H1 (cell line): ENCODE measurements at regions not wholly inside any gene's neighbourhood (a gene's known extent, or its start where the extent isn't known, plus 50 kb on each side); places are given as distances from the start of the nearest gene placed in this dataset.

ENCODE experiments used
- CTCF ChIA-PET: fragments of 300-600 bp; sonication (Branson Sonifier 250); formaldehyde crosslinking; loops from one replicate; lab custom pipeline; 2021; ENCODE audit not compliant: partially characterized antibody; lab: Charles Lee
- POLR2A ChIA-PET: fragments of 300-600 bp; sonication (Branson Sonifier 250); formaldehyde crosslinking; loops from one replicate; lab custom pipeline; 2021; ENCODE audit warnings: inconsistent platforms; ENCODE audit not compliant: partially characterized antibody; lab: Charles Lee
- DNase-seq, 2 experiments: peaks; one replicate each; pipeline versions ENCODE4 v3.0.0 to v3.0.0-alpha.2; 2010 to 2022; ENCODE audit warnings: low spot score in 2 of 2, low read depth in 1 of 2, mixed read lengths in 1 of 2
- FAIRE-seq: peaks from 2 replicates; lab custom pipeline; 2011; peaks lifted over from hg19 to GRCh38; lab: Jason Lieb, UNC
- H2AFZ ChIP-seq: 2 replicates; pipeline ENCODE4 v1.8.1; 2012; ENCODE audit warnings: low read length, inconsistent platforms
- H2AK5ac ChIP-seq: 2 replicates; pipeline ENCODE4 v1.6.1; 2013; ENCODE audit warnings: low read depth, low read length
- H2BK120ac ChIP-seq: replicated peaks from 2 replicates; pipeline ENCODE3; 2013; ENCODE audit warnings: low read depth, low read length, inconsistent platforms
- H2BK12ac ChIP-seq: 2 replicates; pipeline ENCODE4 v1.6.1; 2013; ENCODE audit warnings: low read depth, low read length
- H2BK15ac ChIP-seq: 2 replicates; pipeline ENCODE4 v1.6.1; 2013; ENCODE audit warnings: low read length
- H2BK20ac ChIP-seq: 2 replicates; pipeline ENCODE4 v1.6.1; 2013; ENCODE audit warnings: low read length
- H2BK5ac ChIP-seq: 2 replicates; pipeline ENCODE4 v1.6.1; 2013; ENCODE audit warnings: low read depth, low read length
- H3K14ac ChIP-seq: 2 replicates; pipeline ENCODE4 v1.6.1; 2013; ENCODE audit warnings: inconsistent platforms; ENCODE audit not compliant: insufficient read length
- H3K18ac ChIP-seq: 2 replicates; pipeline ENCODE4 v1.6.1; 2013; ENCODE audit warnings: low read length; ENCODE audit errors: extremely low read depth
- H3K23ac ChIP-seq: 2 replicates; pipeline ENCODE4 v1.6.1; 2013; ENCODE audit warnings: inconsistent platforms; ENCODE audit not compliant: insufficient read length
- H3K23me2 ChIP-seq: 2 replicates; pipeline ENCODE4 v1.6.1; 2013; ENCODE audit warnings: low read depth, low read length
- H3K27ac ChIP-seq: 2 replicates; pipeline ENCODE4 v1.6.1; 2011; ENCODE audit warnings: low read depth, low read length, inconsistent platforms
- H3K27me3 ChIP-seq, 4 experiments: replicated peaks in 1 of 4; 1 replicate in 1 of 4; 2 replicates in 3 of 4; pipeline versions ENCODE4 v1.6.1 to v1.8.1; 2011 to 2013; ENCODE audit warnings: low read length in 3 of 4, mild to moderate bottlenecking in 3 of 4, inconsistent platforms in 2 of 4, mixed read lengths in 2 of 4, moderate library complexity in 1 of 4; ENCODE audit not compliant: control insufficient read depth in 3 of 4, insufficient read depth in 3 of 4; ENCODE audit errors: extremely low read depth in 1 of 4
- H3K36me3 ChIP-seq, 4 experiments: 2 replicates each; pipeline versions ENCODE4 v1.6.1 to v1.8.1; 2011 to 2013; ENCODE audit warnings: mild to moderate bottlenecking in 4 of 4, low read length in 3 of 4, moderate library complexity in 2 of 4, control low read depth in 1 of 4, inconsistent platforms in 1 of 4; ENCODE audit not compliant: insufficient read depth in 4 of 4, control insufficient read depth in 2 of 4
- H3K4ac ChIP-seq: replicated peaks from 2 replicates; pipeline ENCODE3; 2013; ENCODE audit warnings: low read length, low read depth, mixed read lengths, inconsistent platforms; ENCODE audit not compliant: insufficient read length
- H3K4me1 ChIP-seq, 4 experiments: replicated peaks in 1 of 4; 1 replicate in 1 of 4; 2 replicates in 3 of 4; pipeline versions ENCODE4 v1.6.1 to v1.8.1; 2011 to 2013; ENCODE audit warnings: low read length in 3 of 4, inconsistent platforms in 2 of 4, mixed read lengths in 1 of 4; ENCODE audit not compliant: insufficient read depth in 4 of 4, control insufficient read depth in 3 of 4
- H3K4me2 ChIP-seq, 2 experiments: 2 replicates each; pipeline versions ENCODE4 v1.6.1 to v1.8.1; 2011 to 2013; ENCODE audit warnings: low read depth in 2 of 2, low read length in 2 of 2, control low read depth in 1 of 2, inconsistent platforms in 1 of 2, mild to moderate bottlenecking in 1 of 2; ENCODE audit not compliant: insufficient read depth in 1 of 2
- H3K4me3 ChIP-seq, 4 experiments: fragments of 200-600, 300-600 bp in 1 of 4; sonication (generic), shearing (Covaris generic), sonication (Bioruptor Twin) in 1 of 4; 2 replicates each; pipeline versions ENCODE4 v1.5.1 to v1.8.1; 2011 to 2016; ENCODE audit warnings: low read length in 4 of 4, low read depth in 3 of 4, control low read depth in 2 of 4, inconsistent platforms in 2 of 4, mild to moderate bottlenecking in 2 of 4, mixed read lengths in 1 of 4, moderate library complexity in 1 of 4; ENCODE audit not compliant: insufficient read depth in 2 of 4; ENCODE audit errors: extremely low read depth in 1 of 4
- H3K56ac ChIP-seq: replicated peaks from 2 replicates; pipeline ENCODE3; 2013; ENCODE audit warnings: low read depth, mild to moderate bottlenecking, mixed read lengths, low read length, inconsistent platforms; ENCODE audit not compliant: insufficient read length
- H3K79me1 ChIP-seq: 2 replicates; pipeline ENCODE4 v1.6.1; 2013; ENCODE audit warnings: low read depth, low read length, control low read depth
- H3K79me2 ChIP-seq, 2 experiments: 2 replicates each; pipeline versions ENCODE4 v1.6.1 to v1.8.1; 2012 to 2013; ENCODE audit warnings: low read length in 2 of 2, mild to moderate bottlenecking in 2 of 2, inconsistent platforms in 1 of 2; ENCODE audit not compliant: insufficient read depth in 2 of 2, control insufficient read depth in 1 of 2
- H3K9ac ChIP-seq, 4 experiments: replicated peaks in 1 of 4; 1 replicate in 1 of 4; 2 replicates in 3 of 4; pipeline versions ENCODE4 v1.6.1 to v1.8.1; 2011 to 2013; ENCODE audit warnings: low read depth in 3 of 4, low read length in 3 of 4, control low read depth in 2 of 4, mild to moderate bottlenecking in 2 of 4, moderate library complexity in 2 of 4, inconsistent platforms in 1 of 4; ENCODE audit errors: extremely low read depth in 1 of 4
- H3K9me3 ChIP-seq, 2 experiments: 2 replicates each; pipeline versions ENCODE4 v1.6.1 to v1.8.1; 2012 to 2013; ENCODE audit warnings: mild to moderate bottlenecking in 2 of 2, moderate library complexity in 2 of 2, control low read depth in 1 of 2, inconsistent platforms in 1 of 2, low read depth in 1 of 2, low read length in 1 of 2, mixed read lengths in 1 of 2; ENCODE audit not compliant: insufficient read depth in 2 of 2
- H4K20me1 ChIP-seq, 2 experiments: replicated peaks in 1 of 2; 2 replicates each; pipeline versions ENCODE3 to v1.8.1; 2011 to 2013; ENCODE audit warnings: inconsistent platforms in 2 of 2, low read length in 2 of 2, mild to moderate bottlenecking in 1 of 2; ENCODE audit not compliant: insufficient read depth in 2 of 2, control insufficient read depth in 1 of 2
- H4K5ac ChIP-seq: 2 replicates; pipeline ENCODE4 v1.6.1; 2013; ENCODE audit warnings: low read length, low read depth, mixed read lengths, inconsistent platforms; ENCODE audit not compliant: insufficient read length
- H4K8ac ChIP-seq: 2 replicates; pipeline ENCODE4 v1.8.0; 2013; ENCODE audit warnings: mild to moderate bottlenecking, moderate library complexity, low read length, inconsistent platforms; ENCODE audit not compliant: insufficient read depth; ENCODE audit errors: extremely low read depth
- H4K91ac ChIP-seq: replicated peaks from 2 replicates; pipeline ENCODE3; 2013; ENCODE audit warnings: low read length, mixed read lengths, inconsistent platforms; ENCODE audit not compliant: insufficient read length
- BCL11A ChIP-seq, 2 experiments: IDR thresholded peaks; one replicate each; pipeline ENCODE4 v1.6.1; 2011; ENCODE audit warnings: low read depth in 2 of 2, low read length in 2 of 2, mild to moderate bottlenecking in 2 of 2
- CBX5 ChIP-seq: fragments of 300-800, 300-1000 bp; sonication (generic); IDR thresholded peaks from 2 replicates; pipeline ENCODE4 v1.7.1; 2016; ENCODE audit warnings: antibody characterized with exemption, low read length, low read depth
- CHD1 ChIP-seq: IDR thresholded peaks from 2 replicates; pipeline ENCODE4 v1.6.1; 2012; ENCODE audit warnings: low read depth, low read length, improper control_type of control experiment
- CTBP2 ChIP-seq: IDR thresholded peaks from 2 replicates; pipeline ENCODE4 v1.7.0; 2011; ENCODE audit warnings: borderline replicate concordance, mild to moderate bottlenecking, moderate library complexity, mixed read lengths, low read length; ENCODE audit not compliant: insufficient read depth, insufficient read length
- KDM4A ChIP-seq: IDR thresholded peaks from one replicate; pipeline ENCODE4 v1.7.1; 2012; ENCODE audit warnings: low read depth, mild to moderate bottlenecking, moderate library complexity, low read length, inconsistent platforms; ENCODE audit not compliant: severe bottlenecking
- NANOG ChIP-seq: IDR thresholded peaks from 2 replicates; pipeline ENCODE4 v1.6.1; 2011; ENCODE audit warnings: low read length, low read depth, mild to moderate bottlenecking, inconsistent platforms; ENCODE audit not compliant: insufficient read depth, poor library complexity, severe bottlenecking
- NRF1 ChIP-seq: IDR thresholded peaks from 2 replicates; pipeline ENCODE4 v1.6.1; 2011; ENCODE audit warnings: mild to moderate bottlenecking, low read depth, low read length, improper control_type of control experiment
- RXRA ChIP-seq: IDR thresholded peaks from 2 replicates; pipeline ENCODE4 v1.6.1; 2011; ENCODE audit warnings: low read depth, mild to moderate bottlenecking, low read length, moderate library complexity; ENCODE audit not compliant: insufficient read depth
- SAP30 ChIP-seq: fragments of 300-600 bp; sonication (generic); IDR thresholded peaks from 2 replicates; pipeline ENCODE4 v1.7.1; 2012; ENCODE audit warnings: low read length, moderate library complexity, mild to moderate bottlenecking, inconsistent platforms; ENCODE audit not compliant: insufficient read depth, insufficient replicate concordance
- WGBS, 2 experiments: shearing (Covaris generic) in 1 of 2; methylation state at CpG; one replicate each; pipeline versions ENCODE4 v1.1.6 to v1.1.7; 2013 to 2015; ENCODE audit warnings: low lambda C conversion rate in 2 of 2, mixed read lengths in 2 of 2, inconsistent platforms in 1 of 2, low coverage in 1 of 2, missing lambda C conversion rate in 1 of 2; ENCODE audit not compliant: insufficient replicate concordance in 2 of 2, insufficient coverage in 1 of 2, insufficient read length in 1 of 2; ENCODE audit errors: extremely low coverage in 1 of 2, missing lambda C conversion rate in 1 of 2; 5-methylcytosine and 5-hydroxymethylcytosine counted together
- TF ChIP-seq, protein P1 (sequence below): IDR thresholded peaks from 2 replicates; pipeline ENCODE4 v1.6.1; 2011; ENCODE audit warnings: low read length, improper control_type of control experiment
- TF ChIP-seq, protein P2 (sequence below): IDR thresholded peaks from 2 replicates; pipeline ENCODE4 v1.6.1; 2012; ENCODE audit warnings: inconsistent platforms

- DNase-seq, result no peak
- TF ChIP-seq, protein P1, sequence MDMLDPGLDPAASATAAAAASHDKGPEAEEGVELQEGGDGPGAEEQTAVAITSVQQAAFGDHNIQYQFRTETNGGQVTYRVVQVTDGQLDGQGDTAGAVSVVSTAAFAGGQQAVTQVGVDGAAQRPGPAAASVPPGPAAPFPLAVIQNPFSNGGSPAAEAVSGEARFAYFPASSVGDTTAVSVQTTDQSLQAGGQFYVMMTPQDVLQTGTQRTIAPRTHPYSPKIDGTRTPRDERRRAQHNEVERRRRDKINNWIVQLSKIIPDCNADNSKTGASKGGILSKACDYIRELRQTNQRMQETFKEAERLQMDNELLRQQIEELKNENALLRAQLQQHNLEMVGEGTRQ, result no peak
- TF ChIP-seq NRF1 (no peak), RXRA (no peak), BCL11A (IDR thresholded peaks at IDR 0.05; ENCODE audit: low read depth in 2 of 2, low read length in 2 of 2) (no peak), KDM4A (no peak), CTBP2 (no peak), SAP30 (no peak), CHD1 (no peak), CBX5 (no peak), NANOG (no peak)
- TF ChIP-seq, protein P2, sequence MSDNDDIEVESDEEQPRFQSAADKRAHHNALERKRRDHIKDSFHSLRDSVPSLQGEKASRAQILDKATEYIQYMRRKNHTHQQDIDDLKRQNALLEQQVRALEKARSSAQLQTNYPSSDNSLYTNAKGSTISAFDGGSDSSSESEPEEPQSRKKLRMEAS, result no peak
Measured at GRCh38 chr14:98947911-98948595, 323.9 kb downstream of the BCL11B start.

More at GRCh38 chr14:98947911-98948595, 323.9 kb downstream of the BCL11B start:
- ChIA-PET CTCF (interaction anchor here (0.7 kb wide), 1 partner anchor 120 kb away, joined by 3 read pairs; no protein-coding TSS in a partner anchor), POLR2A (no interaction called here)
- Histone ChIP-seq H3K4me1 (peaks cover 0 to 3% (median 0%) of the 10 kb centered on the region in 4 experiments; a peak in 2 of 7 replicates), H4K91ac (peak overlapping the region; percentile 38), H3K9ac (no peak overlapping the region), H3K18ac (no peak overlapping the region), H2BK15ac (no peak overlapping the region), H3K23me2 (no peaks in the 10 kb centered on the region), H2BK12ac (no peak overlapping the region), H2AK5ac (no peak overlapping the region), H3K56ac (no peak overlapping the region), H3K4me2 (no peak overlapping the region), H2AFZ (no peak overlapping the region), H2BK120ac (no peak overlapping the region), H3K36me3 (no peaks in the 10 kb centered on the region), H4K8ac (no peak overlapping the region), H4K20me1 (no peaks in the 10 kb centered on the region), H3K4ac (no peak overlapping the region), H2BK20ac (peak overlapping the region; percentile 67; the same call in 1 of the 2 replicates), H3K27ac (no peak overlapping the region), H4K5ac (no peak overlapping the region), H3K4me3 (no peak overlapping the region), H2BK5ac (no peak overlapping the region), H3K23ac (no peak overlapping the region), H3K14ac (no peak overlapping the region), H3K79me2 (no peaks in the 10 kb centered on the region), H3K27me3 (no peaks in the 10 kb centered on the region; a peak in 1 of 7 replicates), H3K9me3 (no peaks in the 10 kb centered on the region), H3K79me1 (no peaks in the 10 kb centered on the region)
- FAIRE-seq, result no peak
- 96% methylated on average over 8 of the region's 8 CpGs; no CpG with 5 or more reads in 1 of the 2 experiments for WGBS, 2 experiments
